Liver (tissue), 3 donors: ENCODE measurements at regions not wholly inside any gene's neighbourhood (a gene's known extent, or its start where the extent isn't known, plus 50 kb on each side); places are given as distances from the start of the nearest gene placed in this dataset.

Experiments used
- EGR1 ChIP-seq, 2 donors: IDR thresholded peaks; 2 replicates each; pipeline ENCODE4 v1.6.1; 2016 to 2018; ENCODE audit warnings: antibody characterized with exemption in 2 of 2, low read depth in 2 of 2
- GABPA ChIP-seq, 2 donors: IDR thresholded peaks in 1 of 2; conservative IDR thresholded peaks in 1 of 2; 2 replicates each; pipeline ENCODE4 v1.6.1; 2016; ENCODE audit warnings: antibody characterized with exemption in 2 of 2, mild to moderate bottlenecking in 1 of 2, moderate library complexity in 1 of 2
- RAD21 ChIP-seq, 2 donors: IDR thresholded peaks; 2 replicates each; pipeline ENCODE4 v1.6.1; 2016; ENCODE audit warnings: antibody characterized with exemption in 2 of 2, mild to moderate bottlenecking in 2 of 2
- SP1 ChIP-seq: IDR thresholded peaks from 2 replicates; pipeline ENCODE4 v1.6.1; 2018; ENCODE audit warnings: antibody characterized with exemption, mild to moderate bottlenecking
- TF ChIP-seq, protein P1 (sequence below): fragments of 150-350 bp; IDR thresholded peaks from 2 replicates; pipeline ENCODE4 v1.5.1; 2017; ENCODE audit warnings: improper control_type of control experiment, low read depth, low read length; ENCODE audit not compliant: missing input control
- TF ChIP-seq, protein P2 (sequence below): IDR thresholded peaks from 2 replicates; pipeline ENCODE4 v1.6.1; 2016; ENCODE audit warnings: antibody characterized with exemption
- donor health status: healthy.
- donor health status: healthy.

DNA sequence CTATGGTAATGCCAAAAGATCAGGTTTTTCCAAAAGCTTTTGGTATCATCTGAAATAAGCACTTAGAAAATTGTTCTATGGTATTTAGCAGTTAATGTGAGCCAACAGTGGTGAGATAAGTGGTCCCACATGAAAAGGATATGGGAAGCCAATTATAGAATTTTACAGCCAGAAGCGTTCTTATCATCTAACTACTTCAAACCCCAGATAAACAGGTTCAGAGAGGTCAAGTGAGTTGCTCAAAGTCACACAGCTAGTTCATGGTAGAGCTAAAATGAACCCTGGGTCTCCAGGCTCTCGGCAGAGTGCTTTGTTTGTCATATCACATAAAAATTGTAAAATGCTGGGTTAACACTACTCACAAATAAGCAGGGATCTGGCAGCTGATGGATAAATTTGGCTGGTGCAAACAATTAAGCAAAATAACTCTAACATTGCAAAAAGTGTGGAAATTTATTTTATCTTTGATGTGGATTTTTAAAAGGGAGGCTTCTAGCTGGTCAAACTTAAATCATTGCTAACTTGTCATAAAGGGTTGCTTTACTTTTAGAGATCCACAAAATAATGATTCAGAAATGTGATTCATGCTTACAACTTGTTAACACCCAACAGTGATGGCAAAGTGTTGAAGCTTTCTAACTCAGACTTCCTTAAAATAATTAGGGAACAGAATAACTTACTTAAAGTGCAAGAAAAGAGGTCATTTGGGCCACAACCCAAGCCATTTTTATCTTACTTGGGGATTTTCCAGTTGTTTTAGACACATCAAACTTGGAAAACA lies 202.8 kb upstream of the TBC1D5 start:
- TF ChIP-seq, protein P1, sequence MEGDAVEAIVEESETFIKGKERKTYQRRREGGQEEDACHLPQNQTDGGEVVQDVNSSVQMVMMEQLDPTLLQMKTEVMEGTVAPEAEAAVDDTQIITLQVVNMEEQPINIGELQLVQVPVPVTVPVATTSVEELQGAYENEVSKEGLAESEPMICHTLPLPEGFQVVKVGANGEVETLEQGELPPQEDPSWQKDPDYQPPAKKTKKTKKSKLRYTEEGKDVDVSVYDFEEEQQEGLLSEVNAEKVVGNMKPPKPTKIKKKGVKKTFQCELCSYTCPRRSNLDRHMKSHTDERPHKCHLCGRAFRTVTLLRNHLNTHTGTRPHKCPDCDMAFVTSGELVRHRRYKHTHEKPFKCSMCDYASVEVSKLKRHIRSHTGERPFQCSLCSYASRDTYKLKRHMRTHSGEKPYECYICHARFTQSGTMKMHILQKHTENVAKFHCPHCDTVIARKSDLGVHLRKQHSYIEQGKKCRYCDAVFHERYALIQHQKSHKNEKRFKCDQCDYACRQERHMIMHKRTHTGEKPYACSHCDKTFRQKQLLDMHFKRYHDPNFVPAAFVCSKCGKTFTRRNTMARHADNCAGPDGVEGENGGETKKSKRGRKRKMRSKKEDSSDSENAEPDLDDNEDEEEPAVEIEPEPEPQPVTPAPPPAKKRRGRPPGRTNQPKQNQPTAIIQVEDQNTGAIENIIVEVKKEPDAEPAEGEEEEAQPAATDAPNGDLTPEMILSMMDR, result no peak
- TF ChIP-seq, protein P2, sequence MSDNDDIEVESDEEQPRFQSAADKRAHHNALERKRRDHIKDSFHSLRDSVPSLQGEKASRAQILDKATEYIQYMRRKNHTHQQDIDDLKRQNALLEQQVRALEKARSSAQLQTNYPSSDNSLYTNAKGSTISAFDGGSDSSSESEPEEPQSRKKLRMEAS, result no peak
- TF ChIP-seq RAD21 (IDR thresholded peaks at IDR 0.05) (no peak), GABPA (IDR thresholded peaks at IDR 0.05 in 1 of 2, conservative IDR thresholded peaks at IDR 0.05 in 1 of 2) (no peak), SP1 (no peak), EGR1 (IDR thresholded peaks at IDR 0.05; ENCODE audit: low read depth in 2 of 2) (no peak)
